Esophagus muscularis mucosa (tissue), 4 donors: ENCODE measurements at regions not wholly inside any gene's neighbourhood (a gene's known extent, or its start where the extent isn't known, plus 50 kb on each side); places are given as distances from the start of the nearest gene placed in this dataset.

ENCODE experiments used
- DNase-seq: peaks from one replicate; pipeline ENCODE4 v3.0.0-alpha.2; 2017; ENCODE audit errors: extremely low spot score
- H3K27ac ChIP-seq, 4 donors: fragments of 200-600 bp; sonication (generic); replicated peaks in 1 of 4; 1 replicate in 3 of 4; 2 replicates in 1 of 4; pipeline ENCODE4 v1.5.1; 2016 to 2019; ENCODE audit warnings: mild to moderate bottlenecking in 1 of 4
- H3K27me3 ChIP-seq, 4 donors: fragments of 200-600 bp; sonication (generic); one replicate each; pipeline versions ENCODE4 v1.5.1 to v1.6.0; 2016 to 2019
- H3K36me3 ChIP-seq, 4 donors: fragments of 200-600 bp; sonication (generic); one replicate each; pipeline ENCODE4 v1.5.1; 2016 to 2019
- H3K4me1 ChIP-seq, 4 donors: fragments of 200-600 bp; sonication (generic); one replicate each; pipeline ENCODE4 v1.5.1; 2016 to 2019
- H3K4me3 ChIP-seq, 4 donors: fragments of 200-600 bp; sonication (generic); 1 replicate in 2 of 4; 2 replicates in 2 of 4; pipeline ENCODE4 v1.5.1; 2016 to 2019; ENCODE audit warnings: mild to moderate bottlenecking in 4 of 4, moderate library complexity in 1 of 4
- H3K9me3 ChIP-seq, 4 donors: fragments of 200-600 bp; sonication (generic); 1 replicate in 3 of 4; 2 replicates in 1 of 4; pipeline ENCODE4 v1.5.1; 2016 to 2019
- CTCF ChIP-seq, 3 experiments: fragments of 200-600 bp in 2 of 3; fragments of 450-650 bp in 1 of 3; sonication (generic) in 2 of 3; IDR thresholded peaks; one replicate each; pipeline ENCODE4 v1.5.1; 2017 to 2019; ENCODE audit warnings: antibody characterized with exemption in 3 of 3, mild to moderate bottlenecking in 2 of 3, moderate library complexity in 1 of 3
- EP300 ChIP-seq: sonication (generic); formaldehyde crosslinking; IDR thresholded peaks from one replicate; pipeline ENCODE4 v1.6.1; 2017; ENCODE audit warnings: antibody characterized with exemption
- POLR2A ChIP-seq: fragments of 450-650 bp; IDR thresholded peaks from one replicate; pipeline ENCODE4 v1.6.1; 2017; ENCODE audit warnings: antibody characterized with exemption, moderate library complexity, mild to moderate bottlenecking, low read depth
- POLR2AphosphoS5 ChIP-seq, 2 donors: sonication (generic); formaldehyde crosslinking; IDR thresholded peaks; one replicate each; pipeline ENCODE4 v1.6.1; 2017; ENCODE audit warnings: antibody characterized with exemption in 2 of 2
- WGBS: methylation state at CpG from one replicate; pipeline ENCODE4 v1.1.5; 2018; 5-methylcytosine and 5-hydroxymethylcytosine counted together
- intact Hi-C: fragments of 100-400 bp; cut with DNase I; formaldehyde crosslinking; loops from one replicate; pipeline ENCODE4 v1.15.1; 2023

GRCh38 chr5:172550096-172550765 lies 90.8 kb upstream of the NEURL1B start:
- Histone ChIP-seq H3K4me3 (no peak overlapping the region), H3K36me3 (no peaks in the 10 kb centered on the region), H3K27ac (peak overlapping the region in 3 of 4 donors; percentile 65 to 78 (median 71)), H3K4me1 (peaks cover 22 to 63% (median 59%) of the 10 kb centered on the region in 4 donors), H3K9me3 (no peaks in the 10 kb centered on the region), H3K27me3 (no peaks in the 10 kb centered on the region)
- no peak for DNase-seq
- intact Hi-C loops, result loop anchor here (10.0 kb wide), 1 partner anchor 95 kb away; the partner anchor contains the start of gene NEURL1B
- TF ChIP-seq CTCF (IDR thresholded peaks at IDR 0.05), result no peak
- no peak for TF ChIP-seq POLR2A
- no peak for TF ChIP-seq EP300
- TF ChIP-seq POLR2AphosphoS5 (IDR thresholded peaks at IDR 0.05), result no peak
- WGBS, result 71% methylated on average over 5 of the region's 9 CpGs

GRCh38 chr5:172549696-172550095 lies 91.4 kb upstream of the NEURL1B start:
- H3K27me3 ChIP-seq, result no peaks in the 10 kb centered on the region
- H3K9me3 ChIP-seq, result no peaks in the 10 kb centered on the region
- intact Hi-C loops, result loop anchor here (10.0 kb wide), 1 partner anchor 95 kb away; the partner anchor contains the start of gene NEURL1B
- H3K4me1 ChIP-seq, result peaks cover 19 to 63% (median 54%) of the 10 kb centered on the region in 4 donors
- DNase-seq, result no peak
- no peak overlapping the region for H3K4me3 ChIP-seq
- 86% methylated on average over 11 of the region's 13 CpGs for WGBS
- TF ChIP-seq EP300, result no peak
- no peak for TF ChIP-seq CTCF (IDR thresholded peaks at IDR 0.05)
- H3K36me3 ChIP-seq, result no peaks in the 10 kb centered on the region
- H3K27ac ChIP-seq, result peak overlapping the region; percentile 65 to 78 (median 70)

GRCh38 chr5:172548981-172549687 lies 91.9 kb upstream of the NEURL1B start:
- Histone ChIP-seq H3K4me3 (no peak overlapping the region), H3K4me1 (peaks cover 15 to 59% (median 49%) of the 10 kb centered on the region in 4 donors), H3K27ac (peak overlapping the region; percentile 65 to 78 (median 70)), H3K36me3 (no peaks in the 10 kb centered on the region), H3K9me3 (no peaks in the 10 kb centered on the region), H3K27me3 (no peaks in the 10 kb centered on the region)
- intact Hi-C loops, result no loop called here
- TF ChIP-seq EP300, result no peak
- no peak for TF ChIP-seq POLR2A
- no peak for TF ChIP-seq CTCF (IDR thresholded peaks at IDR 0.05)
- TF ChIP-seq POLR2AphosphoS5 (IDR thresholded peaks at IDR 0.05), result no peak
- DNase-seq, result no peak
- WGBS, result 69% methylated on average over 13 of the region's 14 CpGs

- no peaks in the 10 kb centered on the region for H3K27me3 ChIP-seq
- TF ChIP-seq POLR2A, result no peak
- TF ChIP-seq EP300, result no peak
- TF ChIP-seq CTCF (IDR thresholded peaks at IDR 0.05), result no peak
- no peak for TF ChIP-seq POLR2AphosphoS5 (IDR thresholded peaks at IDR 0.05)
- 29% methylated on average over 6 of the region's 6 CpGs for WGBS
- peaks cover 12 to 51% (median 41%) of the 10 kb centered on the region in 4 donors for H3K4me1 ChIP-seq
- H3K27ac ChIP-seq, result peak overlapping the region; percentile 65 to 78 (median 70)
- intact Hi-C loops, result no loop called here
- H3K4me3 ChIP-seq, result no peak overlapping the region
- no peaks in the 10 kb centered on the region for H3K36me3 ChIP-seq
- H3K9me3 ChIP-seq, result peaks cover 0 to 4% (median 0%) of the 10 kb centered on the region in 4 donors
- no peak for DNase-seq
Measured at GRCh38 chr5:172548311-172548731, 92.7 kb upstream of the NEURL1B start.
